Gastroesophageal sphincter (tissue), 4 donors: ENCODE measurements at regions not wholly inside any gene's neighbourhood (a gene's known extent, or its start where the extent isn't known, plus 50 kb on each side); places are given as distances from the start of the nearest gene placed in this dataset.

ENCODE experiments used
- ATAC-seq: fragments of 150-250 bp; one replicate; pipeline ENCODE4 v1.9.1; 2016; ENCODE audit warnings: mild to moderate bottlenecking, moderate library complexity
- H3K27ac ChIP-seq, 4 donors: fragments of 200-600 bp; sonication (generic) in 3 of 4; 1 replicate in 3 of 4; 2 replicates in 1 of 4; pipeline ENCODE4 v1.5.1; 2016 to 2019
- H3K27me3 ChIP-seq: fragments of 200-600 bp; sonication (generic); one replicate; pipeline ENCODE4 v1.5.1; 2019
- H3K36me3 ChIP-seq, 2 donors: fragments of 200-600 bp; sonication (generic); one replicate each; pipeline ENCODE4 v1.5.1; 2019; ENCODE audit warnings: control low read depth in 1 of 2
- H3K4me1 ChIP-seq, 3 donors: fragments of 200-600 bp; sonication (generic); 1 replicate in 2 of 3; 2 replicates in 1 of 3; pipeline ENCODE4 v1.5.1; 2016 to 2019; ENCODE audit warnings: control low read depth in 2 of 3
- H3K4me3 ChIP-seq, 2 donors: fragments of 200-600 bp; sonication (generic); one replicate each; pipeline ENCODE4 v1.5.1; 2019; ENCODE audit warnings: mild to moderate bottlenecking in 1 of 2, moderate library complexity in 1 of 2
- H3K9me3 ChIP-seq, 3 donors: fragments of 200-600 bp; sonication (generic); one replicate each; pipeline ENCODE4 v1.5.1; 2017 to 2019; ENCODE audit warnings: control low read depth in 2 of 3
- CTCF ChIP-seq, 4 experiments: fragments of 200-600 bp in 2 of 4; fragments of 450-650 bp in 2 of 4; sonication (generic) in 1 of 4; IDR thresholded peaks; one replicate each; pipeline ENCODE4 v1.5.1; 2017 to 2019; ENCODE audit warnings: antibody characterized with exemption in 4 of 4, mild to moderate bottlenecking in 2 of 4, moderate library complexity in 2 of 4
- EP300 ChIP-seq: sonication (generic); formaldehyde crosslinking; IDR thresholded peaks from one replicate; pipeline ENCODE4 v1.6.1; 2017; ENCODE audit warnings: antibody characterized with exemption, mild to moderate bottlenecking
- POLR2A ChIP-seq, 2 donors: fragments of 450-650 bp; IDR thresholded peaks; one replicate each; pipeline ENCODE4 v1.6.1; 2017; ENCODE audit warnings: antibody characterized with exemption in 2 of 2, mild to moderate bottlenecking in 2 of 2, moderate library complexity in 1 of 2
- POLR2AphosphoS5 ChIP-seq: sonication (generic); formaldehyde crosslinking; IDR thresholded peaks from one replicate; pipeline ENCODE4 v1.6.1; 2017; ENCODE audit warnings: antibody characterized with exemption
- WGBS, 2 donors: methylation state at CpG; one replicate each; pipeline ENCODE4 v1.1.5; 2018; ENCODE audit warnings: low coverage in 1 of 2; 5-methylcytosine and 5-hydroxymethylcytosine counted together

GRCh38 chr9:19995619-19996018, 206.8 kb upstream of the SLC24A2 start:
- Histone ChIP-seq H3K4me3 (no peak overlapping the region), H3K4me1 (no peaks in the 10 kb centered on the region), H3K27ac (no peak overlapping the region), H3K36me3 (no peaks in the 10 kb centered on the region), H3K9me3 (no peaks in the 10 kb centered on the region), H3K27me3 (no peaks in the 10 kb centered on the region)
- ATAC-seq: no peak
- TF ChIP-seq POLR2AphosphoS5 (no peak), EP300 (no peak), CTCF (IDR thresholded peaks at IDR 0.05) (no peak), POLR2A (IDR thresholded peaks at IDR 0.05) (no peak)

GRCh38 chr9:19994296-19994695, 205.5 kb upstream of the SLC24A2 start:
- Histone ChIP-seq H3K27me3 (no peaks in the 10 kb centered on the region), H3K4me3 (no peak overlapping the region), H3K4me1 (no peaks in the 10 kb centered on the region), H3K9me3 (no peaks in the 10 kb centered on the region), H3K36me3 (no peaks in the 10 kb centered on the region), H3K27ac (no peak overlapping the region)
- 76% methylated on average over 2 of the region's 2 CpGs; no CpG with 5 or more reads in 1 of the 2 donors for WGBS, 2 donors
- no peak for ATAC-seq
- TF ChIP-seq POLR2AphosphoS5 (no peak), POLR2A (IDR thresholded peaks at IDR 0.05) (no peak), CTCF (IDR thresholded peaks at IDR 0.05) (no peak), EP300 (no peak)

- no peak overlapping the region for H3K4me3 ChIP-seq
- no peaks in the 10 kb centered on the region for H3K27me3 ChIP-seq
- no peaks in the 10 kb centered on the region for H3K9me3 ChIP-seq
- 10 to 38% methylated on average over 2 of the region's 2 CpGs for WGBS, 2 donors
- no peaks in the 10 kb centered on the region for H3K36me3 ChIP-seq
- TF ChIP-seq POLR2AphosphoS5 (no peak), EP300 (no peak), CTCF (IDR thresholded peaks at IDR 0.05) (no peak), POLR2A (IDR thresholded peaks at IDR 0.05) (no peak)
- H3K4me1 ChIP-seq: no peaks in the 10 kb centered on the region
- H3K27ac ChIP-seq: no peak overlapping the region
- no peak for ATAC-seq
These were observed 203.7 kb upstream of the SLC24A2 start for GRCh38 chr9:19992556-19992955.

GRCh38 chr9:19989213-19989612, 200.4 kb upstream of the SLC24A2 start:
- Histone ChIP-seq H3K4me1 (no peaks in the 10 kb centered on the region), H3K4me3 (no peak overlapping the region), H3K27me3 (no peaks in the 10 kb centered on the region), H3K9me3 (no peaks in the 10 kb centered on the region), H3K36me3 (no peaks in the 10 kb centered on the region), H3K27ac (no peak overlapping the region)
- ATAC-seq: no peak
- WGBS, 2 donors: 88% methylated on average over 1 of the region's 1 CpG; no CpG with 5 or more reads in 1 of the 2 donors
- TF ChIP-seq EP300 (no peak), POLR2A (IDR thresholded peaks at IDR 0.05) (no peak), CTCF (IDR thresholded peaks at IDR 0.05) (no peak), POLR2AphosphoS5 (no peak)

- Histone ChIP-seq H3K27me3 (no peaks in the 10 kb centered on the region), H3K9me3 (no peaks in the 10 kb centered on the region), H3K4me3 (no peak overlapping the region), H3K27ac (no peak overlapping the region), H3K36me3 (no peaks in the 10 kb centered on the region), H3K4me1 (no peaks in the 10 kb centered on the region)
- 60% methylated on average over 1 of the region's 2 CpGs; no CpG with 5 or more reads in 1 of the 2 donors for WGBS, 2 donors
- ATAC-seq: no peak
- TF ChIP-seq POLR2A (IDR thresholded peaks at IDR 0.05) (no peak), EP300 (no peak), POLR2AphosphoS5 (no peak), CTCF (IDR thresholded peaks at IDR 0.05) (no peak)
These were observed 199.4 kb upstream of the SLC24A2 start for GRCh38 chr9:19988281-19988680.
